ENCODE measurements at regions not wholly inside any gene's neighbourhood (a gene's known extent, or its start where the extent isn't known, plus 50 kb on each side); places are given as distances from the start of the nearest gene placed in this dataset.

DNA sequence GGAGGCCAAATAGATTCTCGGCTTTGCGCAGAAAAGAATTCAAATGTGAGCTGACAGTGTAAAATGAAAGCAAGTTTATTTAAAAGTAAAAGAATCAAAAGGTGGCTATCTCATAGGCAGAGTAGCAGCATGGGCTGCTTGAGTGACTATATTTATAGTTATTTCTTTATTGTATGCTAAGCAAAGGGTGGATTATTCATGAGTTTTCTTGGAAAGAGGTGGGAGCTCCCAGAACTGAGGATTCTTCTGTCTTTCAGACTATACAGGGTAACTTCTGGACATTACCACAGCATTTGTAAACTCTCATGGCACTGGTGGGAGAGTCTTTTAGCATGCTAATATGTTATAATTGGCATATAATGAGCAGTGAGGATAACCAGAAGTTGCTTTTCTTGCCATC lies 659.9 kb downstream of the RWDD3 start:
- DNase-seq (ENCODE audit: low spot score) = peak; percentile 11

- DNase-seq (ENCODE audit: low spot score) = no peak
Measured at GRCh38 chr1:95903060-95903459, 669.0 kb downstream of the RWDD3 start.

- DNase-seq (ENCODE audit: low spot score) = peak; percentile 37
Measured at GRCh38 chr1:95905818-95906395, 671.9 kb downstream of the RWDD3 start.

- DNase-seq (ENCODE audit: low spot score) = peak; percentile 51
Measured at GRCh38 chr1:95911739-95912138, 677.7 kb downstream of the RWDD3 start.

- DNase-seq (ENCODE audit: low spot score) = peak; percentile 3
Measured at GRCh38 chr1:95916616-95917015, 682.6 kb downstream of the RWDD3 start.

GRCh38 chr1:95924684-95925083 lies 690.7 kb downstream of the RWDD3 start:
- DNase-seq (ENCODE audit: low spot score) = no peak

- DNase-seq (ENCODE audit: low spot score) = no peak
Measured at GRCh38 chr1:95926331-95926730, 692.3 kb downstream of the RWDD3 start.

GRCh38 chr1:95927061-95927460 lies 693.1 kb downstream of the RWDD3 start:
- DNase-seq (ENCODE audit: low spot score) = no peak

- DNase-seq (ENCODE audit: low spot score) = no peak
Measured at GRCh38 chr1:95935719-95936118, 701.7 kb downstream of the RWDD3 start.

DNA sequence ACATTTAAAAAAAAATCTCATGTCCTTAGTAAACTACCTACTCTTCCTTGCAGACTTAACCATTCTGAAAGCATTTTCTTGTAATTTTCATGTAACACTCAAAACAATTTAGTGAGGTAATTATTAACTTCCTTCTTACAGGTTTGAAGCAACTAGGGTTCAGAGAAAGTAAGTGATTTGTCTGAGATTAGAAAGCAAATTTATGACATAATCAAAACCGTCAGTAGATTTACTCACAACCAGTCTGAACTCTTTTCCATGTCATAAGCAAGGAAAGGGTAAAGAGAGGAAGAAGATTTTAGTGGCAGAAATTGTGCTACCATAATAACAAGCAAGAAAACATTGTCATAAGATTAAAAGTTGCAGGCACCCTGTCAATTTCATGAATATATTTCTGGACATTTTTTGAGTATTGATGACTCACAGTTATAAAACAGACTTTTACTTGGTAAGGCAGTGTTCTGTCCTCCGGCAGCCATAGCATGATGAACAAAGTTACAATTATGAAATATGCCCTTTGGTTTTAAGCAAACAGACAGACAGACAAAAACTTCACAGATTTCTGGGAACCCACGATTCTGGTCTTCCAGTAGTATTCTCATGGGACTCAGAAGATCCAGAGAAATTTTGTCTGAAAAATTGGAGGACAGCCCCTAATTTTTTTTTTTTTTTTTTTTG lies 707.2 kb downstream of the RWDD3 start:
- DNase-seq (ENCODE audit: low spot score) = no peak

- DNase-seq (ENCODE audit: low spot score) = no peak
Measured at GRCh38 chr1:95948023-95948422, 714.0 kb downstream of the RWDD3 start.

DNA sequence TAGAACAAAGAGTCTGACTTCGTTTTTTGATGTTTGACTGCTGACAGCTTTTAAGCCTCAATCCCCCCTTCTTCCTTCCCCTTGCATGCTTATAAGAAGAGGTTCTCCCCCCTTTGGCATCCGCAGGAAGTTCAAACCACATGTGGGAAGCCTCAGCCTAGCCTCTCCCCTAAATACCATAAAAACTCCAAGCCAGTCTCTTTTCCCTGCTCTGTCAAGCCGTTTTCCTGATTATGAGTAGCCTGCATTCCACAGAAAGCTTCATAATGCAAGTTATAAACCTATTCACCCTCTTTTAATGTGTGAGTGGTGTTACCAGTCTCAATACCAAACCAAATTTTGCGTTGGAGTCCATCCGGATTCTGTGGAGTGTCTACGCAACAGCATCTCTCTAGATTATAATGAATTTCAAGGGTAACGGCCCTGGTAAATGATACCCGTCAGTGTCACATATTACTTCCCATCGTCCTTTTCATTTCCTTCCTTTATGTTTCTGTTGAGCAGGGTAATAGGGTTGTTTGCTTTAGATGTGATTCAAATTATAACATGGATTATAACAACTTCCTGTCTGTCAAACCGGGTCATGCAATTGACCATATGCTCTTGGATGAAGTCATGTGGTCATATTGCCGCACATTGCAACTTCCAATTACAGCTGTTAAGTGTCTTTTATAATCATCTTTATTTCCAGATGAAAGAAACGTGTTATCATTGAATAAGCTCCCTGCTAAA lies 717.5 kb downstream of the RWDD3 start:
- DNase-seq (ENCODE audit: low spot score) = no peak

GRCh38 chr1:95953015-95953414 lies 719.0 kb downstream of the RWDD3 start:
- DNase-seq (ENCODE audit: low spot score) = peak; percentile 52

GRCh38 chr1:95954585-95954984 lies 720.6 kb downstream of the RWDD3 start:
- no peak for DNase-seq (ENCODE audit: low spot score)

GRCh38 chr1:95956215-95956614 lies 722.2 kb downstream of the RWDD3 start:
- DNase-seq (ENCODE audit: low spot score) = no peak

DNA sequence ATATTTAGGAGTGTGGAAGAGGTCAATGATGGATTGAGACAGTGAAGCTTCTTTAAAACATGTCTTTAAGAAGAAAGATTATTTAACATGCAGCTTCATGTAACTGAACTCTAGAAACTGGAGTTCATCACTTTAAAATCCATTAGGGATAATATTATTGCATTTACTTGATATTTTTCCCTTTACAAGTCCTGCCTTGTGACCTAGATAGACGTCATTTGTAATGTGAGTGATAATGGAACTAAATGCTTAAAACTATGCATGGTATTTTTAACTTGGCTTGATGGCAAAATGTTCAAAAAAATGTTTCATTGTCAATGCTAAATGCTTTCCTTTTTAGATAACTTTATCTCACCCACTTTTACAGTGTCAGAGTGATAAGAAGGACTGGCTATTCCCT lies 723.7 kb downstream of the RWDD3 start:
- DNase-seq (ENCODE audit: low spot score) = no peak

DNA sequence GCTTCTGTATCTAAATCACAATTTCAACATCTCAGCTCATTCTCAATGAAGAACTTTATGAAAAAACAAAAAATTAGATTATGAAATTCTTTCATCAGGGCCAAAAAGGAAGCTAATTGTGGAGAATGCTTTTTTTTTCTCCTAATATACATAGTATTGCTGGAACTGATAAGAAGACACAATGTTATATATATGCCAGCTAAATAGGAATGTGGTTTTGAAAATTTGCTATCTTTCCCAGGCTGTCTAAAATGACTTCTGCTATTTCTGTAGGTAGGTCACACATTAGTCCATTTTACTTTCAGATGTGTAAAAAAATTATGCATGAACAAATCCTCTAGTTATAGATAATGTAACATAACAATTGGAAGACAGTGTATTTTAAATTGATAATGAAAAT lies 732.9 kb downstream of the RWDD3 start:
- no peak for DNase-seq (ENCODE audit: low spot score)

GRCh38 chr1:95974586-95974985 lies 740.6 kb downstream of the RWDD3 start:
- DNase-seq (ENCODE audit: low spot score) = no peak

DNA sequence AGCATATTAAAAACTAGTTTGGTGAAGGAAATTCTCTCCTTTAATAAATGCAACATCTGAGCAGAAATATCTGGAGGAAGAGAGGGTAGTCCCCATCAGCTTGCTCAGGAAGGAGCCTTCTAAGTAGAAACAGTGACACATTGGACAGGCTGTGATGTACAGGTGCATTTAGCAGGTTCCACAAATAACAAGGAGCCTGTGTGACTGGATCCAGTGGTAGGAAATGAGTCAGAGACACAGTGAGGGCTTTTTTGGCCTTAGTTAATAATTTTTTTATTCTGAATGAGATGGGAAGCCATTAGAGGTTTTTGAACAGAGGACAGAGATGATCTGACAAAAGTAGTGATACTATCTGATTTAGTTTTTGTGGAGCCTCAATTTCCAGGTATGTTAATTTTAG lies 738.9 kb upstream of the PTBP2 start:
- no peak for DNase-seq (ENCODE audit: low spot score)

- DNase-seq (ENCODE audit: low spot score) = no peak
Measured at GRCh38 chr1:95983831-95984230, 737.8 kb upstream of the PTBP2 start.

DNA sequence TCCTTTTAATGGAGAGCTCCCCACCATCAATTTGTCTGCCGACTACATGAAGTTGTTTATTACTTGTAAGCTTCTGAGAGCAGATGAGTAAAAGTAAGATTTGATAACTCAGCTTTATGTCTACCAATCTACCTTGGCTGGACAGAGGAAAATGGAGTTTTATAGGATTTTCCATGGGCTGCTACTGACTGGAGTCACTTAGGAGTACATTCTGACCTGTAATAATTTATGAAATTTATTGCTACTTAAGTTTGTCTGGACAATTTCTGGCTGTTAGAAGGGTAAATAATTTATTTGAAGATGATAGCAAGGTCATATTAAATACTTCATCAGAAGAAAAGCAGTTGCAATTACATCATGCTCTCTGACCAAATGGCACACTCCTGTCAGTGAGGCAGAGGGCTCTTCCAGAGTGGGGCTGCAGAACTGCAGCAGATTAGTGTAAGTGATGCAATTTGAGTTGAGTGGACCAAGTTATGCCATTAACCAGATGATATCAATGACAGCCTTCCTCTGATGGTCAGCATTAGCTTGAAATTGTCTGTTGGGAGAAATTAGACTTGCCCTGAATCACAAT lies 736.7 kb upstream of the PTBP2 start:
- peak; percentile 66 for DNase-seq (ENCODE audit: low spot score)

GRCh38 chr1:95990033-95990432 lies 731.6 kb upstream of the PTBP2 start:
- no peak for DNase-seq (ENCODE audit: low spot score)

Data from SK-N-DZ (cell line).